GM10266 (cell line): ENCODE measurements at regions not wholly inside any gene's neighbourhood (a gene's known extent, or its start where the extent isn't known, plus 50 kb on each side); places are given as distances from the start of the nearest gene placed in this dataset.

Experiments used
- DNase-seq: peaks from one replicate; pipeline ENCODE4 v3.0.0; 2012; ENCODE audit errors: extremely low spot score
- CTCF ChIP-seq: IDR thresholded peaks from 2 replicates; pipeline ENCODE4 v1.5.1; 2012; ENCODE audit warnings: mild to moderate bottlenecking, low read depth; ENCODE audit not compliant: control insufficient read depth, insufficient read depth; ENCODE audit errors: missing control alignments

GRCh38 chr11:30128269-30128932 is 102.4 kb upstream of the FSHB start:
- peak; percentile 32 for DNase-seq
- peak; percentile 67 for TF ChIP-seq CTCF

DNA sequence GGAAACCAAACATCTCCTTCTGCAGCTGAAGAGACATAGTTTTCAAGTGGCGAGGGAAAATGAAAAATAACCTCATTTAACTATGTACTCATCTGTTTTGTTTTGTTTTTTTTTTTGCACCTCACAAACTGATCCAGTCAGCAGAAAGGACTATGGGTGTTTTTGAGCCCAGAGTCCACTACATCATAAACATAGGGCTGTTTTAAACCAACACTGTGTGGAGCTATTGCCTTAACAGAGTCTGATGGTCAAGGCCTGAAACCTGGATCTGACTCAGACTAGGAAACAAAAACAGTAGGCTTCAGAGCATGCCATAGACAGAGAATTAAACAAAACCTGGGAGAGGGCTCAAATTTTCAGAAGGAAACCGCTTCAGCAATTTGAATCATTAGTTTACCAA is 99.3 kb upstream of the FSHB start:
- DNase-seq: no peak
- peak; percentile 8 for TF ChIP-seq CTCF

DNA sequence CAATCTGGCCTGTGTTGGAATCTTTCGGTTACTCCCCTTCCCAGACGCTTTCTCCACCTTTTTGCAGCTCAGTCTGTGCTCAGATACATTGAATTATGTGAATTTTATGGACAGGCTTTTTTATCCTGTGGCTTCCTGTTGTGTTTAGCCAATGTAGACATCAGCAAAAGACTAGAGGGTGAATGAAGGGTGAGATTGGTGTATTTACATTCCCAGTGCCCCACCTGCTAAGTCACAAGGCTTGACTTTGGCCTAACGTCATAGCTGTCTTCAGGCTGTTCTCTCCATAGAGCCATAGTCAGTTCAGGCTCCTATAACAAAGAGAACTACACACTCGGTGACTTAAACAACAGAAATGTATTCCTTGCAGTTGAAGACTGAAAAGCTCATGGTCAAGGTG is 97.5 kb upstream of the FSHB start:
- no peak for TF ChIP-seq CTCF
- no peak for DNase-seq

DNA sequence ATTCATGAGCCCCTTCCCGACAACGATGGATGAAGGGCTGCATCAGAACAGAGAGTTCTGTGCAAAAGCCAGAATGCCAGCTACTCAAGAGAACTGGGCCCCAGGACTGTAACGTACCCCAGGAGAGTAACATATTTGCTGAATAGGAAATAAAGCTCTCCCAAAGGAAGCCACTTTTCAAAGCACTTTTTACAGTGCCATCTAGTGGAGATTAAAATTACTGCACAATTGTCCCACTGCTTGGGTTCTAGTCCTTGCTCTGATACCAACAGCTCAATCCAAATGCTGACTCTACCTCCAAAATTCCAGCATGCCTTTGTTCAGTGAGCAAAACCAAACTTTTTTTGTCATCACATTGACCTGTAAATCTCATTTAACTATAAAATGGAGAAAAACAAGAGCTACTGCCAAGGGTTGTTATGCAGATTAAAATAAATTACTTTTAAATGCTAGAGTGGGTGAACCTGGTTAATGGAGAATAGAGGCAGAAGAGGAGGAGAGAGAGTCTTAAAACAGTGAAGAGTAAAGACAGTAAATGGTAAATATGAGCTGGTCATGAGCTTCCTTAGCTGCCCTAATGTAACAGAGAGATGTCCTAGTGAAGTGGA is 87.6 kb upstream of the FSHB start:
- peak; percentile 12 for DNase-seq
- peak; percentile 69 for TF ChIP-seq CTCF

DNA sequence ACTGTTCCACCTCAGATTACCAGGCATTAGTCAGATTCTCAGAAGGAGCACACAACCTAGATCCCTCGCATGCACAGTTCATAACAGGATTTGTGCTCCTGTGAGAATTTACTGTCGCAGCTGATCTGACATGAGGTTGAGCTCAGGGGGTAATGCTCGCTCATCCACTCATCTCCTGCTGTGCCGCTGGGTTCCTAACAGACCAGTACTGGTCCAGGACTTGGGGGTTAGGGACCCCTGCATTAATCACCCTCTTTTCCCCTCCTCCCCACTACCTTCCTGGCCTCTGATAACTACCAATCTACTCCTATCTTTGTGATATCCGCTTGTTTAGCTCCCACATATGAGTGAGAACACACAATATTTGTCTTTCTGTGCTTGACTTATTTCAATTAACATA is 83.5 kb upstream of the FSHB start:
- DNase-seq: no peak
- no peak for TF ChIP-seq CTCF

GRCh38 chr11:30149998-30150397 is 80.8 kb upstream of the FSHB start:
- no peak for DNase-seq
- no peak for TF ChIP-seq CTCF

GRCh38 chr11:30150425-30150824 is 80.4 kb upstream of the FSHB start:
- TF ChIP-seq CTCF: no peak
- no peak for DNase-seq
